ENCODE measurements at regions not wholly inside any gene's neighbourhood (a gene's known extent, or its start where the extent isn't known, plus 50 kb on each side); places are given as distances from the start of the nearest gene placed in this dataset.
"Not testable (repeated sequence)": the region's sequence is repeated elsewhere in the genome, so short reads cannot be mapped to it uniquely, and the experiment has no call there.

GRCh38 chr12:33033999-33034398 lies 137.4 kb upstream of the PKP2 start:
- TF ChIP-seq RBM17 (IDR thresholded peaks at IDR 0.05; ENCODE audit: borderline replicate concordance, low read depth, low read length); TCF7 (IDR thresholded peaks at IDR 0.05; ENCODE audit: borderline replicate concordance); TEAD1 (CRISPR knock-in tag; IDR thresholded peaks at IDR 0.05); ZNF551 (CRISPR knock-in tag; IDR thresholded peaks at IDR 0.05); CHD4 (IDR thresholded peaks at IDR 0.05; ENCODE audit: insufficient read depth, insufficient replicate concordance, low read depth, low read length, poor library complexity, severe bottlenecking); ATF6 (CRISPR knock-in tag; IDR thresholded peaks at IDR 0.05); NBN (IDR thresholded peaks at IDR 0.05; ENCODE audit: low read depth); PHF8 (IDR thresholded peaks at IDR 0.05; ENCODE audit: borderline replicate concordance, low read length); JUND (IDR thresholded peaks at IDR 0.05; ENCODE audit: borderline replicate concordance, low read depth, low read length); JUND (tag; IDR thresholded peaks at IDR 0.05; ENCODE audit: borderline replicate concordance, low read depth, low read length); EHMT2 (IDR thresholded peaks at IDR 0.05); EZH2 (IDR thresholded peaks at IDR 0.05; ENCODE audit: borderline replicate concordance, low read depth, low read length); POLR2A (conservative IDR thresholded peaks at IDR 0.05): not testable (repeated sequence)

Data from K562 (cell line).